Keratinocyte (primary cell): ENCODE measurements at regions not wholly inside any gene's neighbourhood (a gene's known extent, or its start where the extent isn't known, plus 50 kb on each side); places are given as distances from the start of the nearest gene placed in this dataset.

Experiments used
- DNase-seq: peaks from one replicate; pipeline ENCODE4 v3.0.0-alpha.2; 2011; ENCODE audit warnings: low read depth, missing footprints, low spot score
- FAIRE-seq: peaks from 2 replicates; lab custom pipeline; 2011; peaks lifted over from hg19 to GRCh38; lab: Jason Lieb, UNC
- H2AFZ ChIP-seq: 2 replicates; pipeline ENCODE4 v1.6.0; 2012; ENCODE audit warnings: low read length, control low read depth, inconsistent platforms; ENCODE audit not compliant: control insufficient read depth
- H3K27ac ChIP-seq: 2 replicates; pipeline ENCODE4 v1.5.1; 2011; ENCODE audit warnings: low read length; ENCODE audit not compliant: control insufficient read depth, insufficient read depth
- H3K27me3 ChIP-seq: 3 replicates; pipeline ENCODE4 v1.6.0; 2011; ENCODE audit warnings: low read length; ENCODE audit not compliant: control insufficient read depth, insufficient read depth; ENCODE audit errors: extremely low read depth
- H3K36me3 ChIP-seq, 2 experiments: 2 replicates in 1 of 2; 3 replicates in 1 of 2; pipeline ENCODE4 v1.5.1; 2011; ENCODE audit warnings: low read length in 2 of 2, mild to moderate bottlenecking in 1 of 2; ENCODE audit not compliant: control insufficient read depth in 2 of 2, insufficient read depth in 2 of 2; ENCODE audit errors: extremely low read depth in 1 of 2
- H3K4me1 ChIP-seq: 3 replicates; pipeline ENCODE4 v1.5.1; 2011; ENCODE audit warnings: low read length; ENCODE audit not compliant: control insufficient read depth, insufficient read depth; ENCODE audit errors: extremely low read depth
- H3K4me2 ChIP-seq: 3 replicates; pipeline ENCODE4 v1.6.0; 2011; ENCODE audit warnings: low read depth, low read length; ENCODE audit not compliant: control insufficient read depth, insufficient read depth; ENCODE audit errors: extremely low read depth
- H3K4me3 ChIP-seq, 3 experiments: fragments of 200-600 bp in 1 of 3; sonication (generic) in 1 of 3; 2 replicates in 2 of 3; 3 replicates in 1 of 3; pipeline ENCODE4 v1.5.1; 2011 to 2016; ENCODE audit warnings: low read length in 3 of 3, mild to moderate bottlenecking in 3 of 3, control low read depth in 2 of 3, inconsistent platforms in 1 of 3, low read depth in 1 of 3, mixed read lengths in 1 of 3, mixed run types in 1 of 3, moderate library complexity in 1 of 3; ENCODE audit not compliant: control insufficient read depth in 2 of 3, insufficient read depth in 2 of 3; ENCODE audit errors: extremely low read depth in 1 of 3
- H3K79me2 ChIP-seq: 2 replicates; pipeline ENCODE4 v1.6.0; 2012; ENCODE audit warnings: low read length; ENCODE audit not compliant: control insufficient read depth, insufficient read depth
- H3K9ac ChIP-seq: 3 replicates; pipeline ENCODE4 v1.6.0; 2011; ENCODE audit warnings: low read length; ENCODE audit not compliant: control insufficient read depth, insufficient read depth; ENCODE audit errors: extremely low read depth
- H3K9me1 ChIP-seq: 3 replicates; pipeline ENCODE4 v1.6.0; 2011; ENCODE audit warnings: low read length; ENCODE audit not compliant: control insufficient read depth, insufficient read depth; ENCODE audit errors: extremely low read depth
- H3K9me3 ChIP-seq: 2 replicates; pipeline ENCODE4 v1.5.1; 2012; ENCODE audit warnings: low read depth, low read length; ENCODE audit not compliant: control insufficient read depth
- H4K20me1 ChIP-seq: 3 replicates; pipeline ENCODE4 v1.6.0; 2011; ENCODE audit warnings: low read length; ENCODE audit not compliant: control insufficient read depth, insufficient read depth; ENCODE audit errors: extremely low read depth
- EZH2 ChIP-seq: IDR thresholded peaks from one replicate; pipeline ENCODE4 v1.6.1; 2012; ENCODE audit warnings: inconsistent platforms, mild to moderate bottlenecking, low read length, moderate library complexity
- dilution Hi-C: fragments of 300-500 bp; cut with MboI; formaldehyde crosslinking; loops from one replicate; pipeline ENCODE4 v1.7.0; 2020; ENCODE audit warnings: low sequenced_read_pairs; ENCODE audit not compliant: extremely low pct_ligation_motif_present
- TF ChIP-seq, protein P1 (sequence below), 3 experiments: IDR thresholded peaks in 1 of 3; conservative IDR thresholded peaks in 1 of 3; optimal IDR thresholded peaks in 1 of 3; 2 replicates in 2 of 3; 3 replicates in 1 of 3; pipeline versions ENCODE3 to v1.5.1; 2011; ENCODE audit warnings: low read length in 3 of 3, mild to moderate bottlenecking in 3 of 3, moderate library complexity in 2 of 3, control low read depth in 1 of 3, inconsistent platforms in 1 of 3; ENCODE audit not compliant: insufficient read depth in 2 of 3; ENCODE audit errors: extremely low read depth in 1 of 3

DNA sequence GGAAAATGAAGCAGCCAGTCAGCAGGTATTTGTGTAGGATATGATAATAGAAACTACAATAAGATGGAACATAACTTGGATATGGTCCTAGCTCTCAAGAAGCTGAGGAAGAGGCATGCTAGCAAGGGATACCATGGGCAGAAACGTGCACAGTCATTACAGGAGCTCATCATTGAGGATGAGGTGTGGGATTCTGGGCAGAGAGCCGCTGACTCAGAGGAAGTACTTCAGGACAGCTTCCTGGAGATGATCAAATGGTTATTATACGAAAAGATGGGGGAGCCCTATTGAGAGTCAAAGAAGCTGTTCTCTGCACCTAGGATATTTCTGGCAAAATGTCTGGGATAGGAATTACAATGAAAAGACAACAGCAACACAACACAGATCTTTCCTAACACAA is 116.0 kb upstream of the PDE5A start:
- Histone ChIP-seq H4K20me1 (no peaks in the 10 kb centered on the region), H3K9me3 (no peaks in the 10 kb centered on the region), H3K36me3 (no peaks in the 10 kb centered on the region), H3K9me1 (no peaks in the 10 kb centered on the region), H3K27me3 (no peaks in the 10 kb centered on the region), H3K9ac (no peak overlapping the region), H3K27ac (no peak overlapping the region), H3K4me3 (no peak overlapping the region), H3K4me2 (no peak overlapping the region), H3K4me1 (no peaks in the 10 kb centered on the region), H2AFZ (no peak overlapping the region), H3K79me2 (no peaks in the 10 kb centered on the region)
- no peak for FAIRE-seq
- TF ChIP-seq, protein P1, sequence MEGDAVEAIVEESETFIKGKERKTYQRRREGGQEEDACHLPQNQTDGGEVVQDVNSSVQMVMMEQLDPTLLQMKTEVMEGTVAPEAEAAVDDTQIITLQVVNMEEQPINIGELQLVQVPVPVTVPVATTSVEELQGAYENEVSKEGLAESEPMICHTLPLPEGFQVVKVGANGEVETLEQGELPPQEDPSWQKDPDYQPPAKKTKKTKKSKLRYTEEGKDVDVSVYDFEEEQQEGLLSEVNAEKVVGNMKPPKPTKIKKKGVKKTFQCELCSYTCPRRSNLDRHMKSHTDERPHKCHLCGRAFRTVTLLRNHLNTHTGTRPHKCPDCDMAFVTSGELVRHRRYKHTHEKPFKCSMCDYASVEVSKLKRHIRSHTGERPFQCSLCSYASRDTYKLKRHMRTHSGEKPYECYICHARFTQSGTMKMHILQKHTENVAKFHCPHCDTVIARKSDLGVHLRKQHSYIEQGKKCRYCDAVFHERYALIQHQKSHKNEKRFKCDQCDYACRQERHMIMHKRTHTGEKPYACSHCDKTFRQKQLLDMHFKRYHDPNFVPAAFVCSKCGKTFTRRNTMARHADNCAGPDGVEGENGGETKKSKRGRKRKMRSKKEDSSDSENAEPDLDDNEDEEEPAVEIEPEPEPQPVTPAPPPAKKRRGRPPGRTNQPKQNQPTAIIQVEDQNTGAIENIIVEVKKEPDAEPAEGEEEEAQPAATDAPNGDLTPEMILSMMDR (optimal IDR thresholded peaks at IDR 0.05 in 1 of 3, IDR thresholded peaks at IDR 0.05 in 1 of 3, conservative IDR thresholded peaks at IDR 0.05 in 1 of 3; ENCODE audit: extremely low read depth in 1 of 3, insufficient read depth in 2 of 3, low read length in 3 of 3), result no peak
- no peak for TF ChIP-seq EZH2
- DNase-seq, result no peak
- dilution Hi-C loops, result no loop called here

DNA sequence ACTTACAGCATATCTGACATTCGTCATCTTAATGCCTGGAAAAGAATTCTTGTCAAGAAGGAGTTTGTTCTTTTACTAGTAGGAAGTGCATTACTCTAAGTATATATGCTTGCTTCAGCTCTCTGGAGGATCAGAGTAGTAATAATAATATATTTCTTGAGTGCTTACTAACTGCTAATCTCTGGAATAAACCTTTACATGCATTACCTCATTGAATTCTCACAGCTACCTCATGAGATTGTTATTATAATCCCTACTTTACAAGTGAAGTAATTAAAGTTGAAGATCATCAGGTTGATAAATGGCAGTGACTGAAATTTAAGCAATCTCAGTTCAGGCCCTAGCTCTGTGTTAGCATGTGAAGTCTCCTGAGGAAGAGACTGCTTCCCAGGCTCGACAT is 115.0 kb upstream of the PDE5A start:
- H3K27ac ChIP-seq, result no peak overlapping the region
- no peaks in the 10 kb centered on the region for H3K9me1 ChIP-seq
- no peak overlapping the region for H3K4me3 ChIP-seq
- H3K4me2 ChIP-seq, result no peak overlapping the region
- H3K9me3 ChIP-seq, result no peaks in the 10 kb centered on the region
- TF ChIP-seq EZH2, result no peak
- TF ChIP-seq, protein P1 (optimal IDR thresholded peaks at IDR 0.05 in 1 of 3, IDR thresholded peaks at IDR 0.05 in 1 of 3, conservative IDR thresholded peaks at IDR 0.05 in 1 of 3; ENCODE audit: extremely low read depth in 1 of 3, insufficient read depth in 2 of 3, low read length in 3 of 3), result no peak
- H2AFZ ChIP-seq, result no peak overlapping the region
- no peaks in the 10 kb centered on the region for H3K36me3 ChIP-seq
- DNase-seq (no peak), FAIRE-seq (no peak)
- H3K27me3 ChIP-seq, result no peaks in the 10 kb centered on the region
- dilution Hi-C loops, result no loop called here
- no peaks in the 10 kb centered on the region for H4K20me1 ChIP-seq
- no peak overlapping the region for H3K9ac ChIP-seq
- H3K79me2 ChIP-seq, result no peaks in the 10 kb centered on the region
- no peaks in the 10 kb centered on the region for H3K4me1 ChIP-seq
